ENCODE measurements at regions not wholly inside any gene's neighbourhood (a gene's known extent, or its start where the extent isn't known, plus 50 kb on each side); places are given as distances from the start of the nearest gene placed in this dataset.
A peak's percentile ranks its signal among the peaks of the same experiment; 100 is the strongest.

GRCh38 chr7:41152179-41152678, 550.7 kb downstream of the INHBA start:
- no peak for DNase-seq (ENCODE audit: low read depth in 1 of 2, low spot score in 1 of 2)
- no peak for TF ChIP-seq CTCF (IDR thresholded peaks at IDR 0.05; ENCODE audit: low read depth, low read length)
- Histone ChIP-seq H3K27ac (no peak overlapping the region), H3K4me1 (ENCODE audit: low read depth) (no peaks in the 10 kb centered on the region), H3K4me3 (no peak overlapping the region), H3K9me3 (ENCODE audit: low read depth) (no peaks in the 10 kb centered on the region), H3K27me3 (no peaks in the 10 kb centered on the region), H3K36me3 (no peaks in the 10 kb centered on the region)

- no peak for DNase-seq (ENCODE audit: low read depth in 1 of 2, low spot score in 1 of 2)
- TF ChIP-seq CTCF (IDR thresholded peaks at IDR 0.05; ENCODE audit: low read depth, low read length) = no peak
These were observed 553.3 kb downstream of the INHBA start for GRCh38 chr7:41149576-41149975.

GRCh38 chr7:41148521-41148951, 554.4 kb downstream of the INHBA start:
- DNase-seq (ENCODE audit: low read depth in 1 of 2, low spot score in 1 of 2) = peak in 1 of 2 donors; percentile 61
- Histone ChIP-seq H3K27me3 (no peaks in the 10 kb centered on the region), H3K27ac (no peak overlapping the region), H3K4me3 (no peak overlapping the region), H3K9me3 (ENCODE audit: low read depth) (no peaks in the 10 kb centered on the region), H3K36me3 (no peaks in the 10 kb centered on the region), H3K4me1 (ENCODE audit: low read depth) (no peaks in the 10 kb centered on the region)
- no peak for TF ChIP-seq CTCF (IDR thresholded peaks at IDR 0.05; ENCODE audit: low read depth, low read length)

More at GRCh38 chr7:41149576-41149975, 553.3 kb downstream of the INHBA start:
- Histone ChIP-seq H3K36me3 (no peaks in the 10 kb centered on the region), H3K4me3 (no peak overlapping the region), H3K27me3 (no peaks in the 10 kb centered on the region), H3K27ac (no peak overlapping the region), H3K4me1 (ENCODE audit: low read depth) (no peaks in the 10 kb centered on the region), H3K9me3 (ENCODE audit: low read depth) (no peaks in the 10 kb centered on the region)

- H3K4me1 ChIP-seq (ENCODE audit: low read depth) = no peaks in the 10 kb centered on the region
- H3K4me3 ChIP-seq = no peak overlapping the region
- no peak for DNase-seq (ENCODE audit: low read depth in 1 of 2, low spot score in 1 of 2)
- no peak overlapping the region for H3K27ac ChIP-seq
- TF ChIP-seq CTCF (IDR thresholded peaks at IDR 0.05; ENCODE audit: low read depth, low read length) = no peak
- no peaks in the 10 kb centered on the region for H3K27me3 ChIP-seq
- no peaks in the 10 kb centered on the region for H3K9me3 ChIP-seq (ENCODE audit: low read depth)
- no peaks in the 10 kb centered on the region for H3K36me3 ChIP-seq
These were observed 555.0 kb downstream of the INHBA start for GRCh38 chr7:41147606-41148485.

- Histone ChIP-seq H3K4me3 (no peak overlapping the region), H3K36me3 (no peaks in the 10 kb centered on the region), H3K4me1 (ENCODE audit: low read depth) (no peaks in the 10 kb centered on the region), H3K27ac (no peak overlapping the region), H3K9me3 (ENCODE audit: low read depth) (no peaks in the 10 kb centered on the region), H3K27me3 (no peaks in the 10 kb centered on the region)
- DNase-seq (ENCODE audit: low read depth in 1 of 2, low spot score in 1 of 2) = no peak
- TF ChIP-seq CTCF (IDR thresholded peaks at IDR 0.05; ENCODE audit: low read depth, low read length) = no peak
These were observed 556.5 kb downstream of the INHBA start for GRCh38 chr7:41146429-41146828.
